Upper lobe of right lung (tissue), 1 donor: ENCODE measurements at regions not wholly inside any gene's neighbourhood (a gene's known extent, or its start where the extent isn't known, plus 50 kb on each side); places are given as distances from the start of the nearest gene placed in this dataset.

Experiments
- ATAC-seq: fragments of 200-7000 bp; cut with Tn5 transposase; one replicate; pipeline ENCODE4 v1.9.1; 2020; ENCODE audit warnings: mild to moderate bottlenecking, moderate library complexity
- DNase-seq: peaks from one replicate; pipeline ENCODE4 v3.0.0-alpha.2; 2020
- H3K27ac ChIP-seq: fragments of 200-600 bp; one replicate; pipeline ENCODE4 v1.8.0; 2022
- H3K27me3 ChIP-seq: fragments of 200-600 bp; one replicate; pipeline ENCODE4 v1.8.0; 2022; ENCODE audit warnings: mild to moderate bottlenecking
- H3K36me3 ChIP-seq: fragments of 200-600 bp; one replicate; pipeline ENCODE4 v1.8.0; 2022
- H3K4me1 ChIP-seq: fragments of 200-600 bp; one replicate; pipeline ENCODE4 v1.8.0; 2022
- H3K4me3 ChIP-seq: fragments of 200-600 bp; one replicate; pipeline ENCODE4 v1.8.0; 2022; ENCODE audit warnings: mild to moderate bottlenecking
- H3K9me3 ChIP-seq: fragments of 200-600 bp; one replicate; pipeline ENCODE4 v1.8.0; 2022
- intact Hi-C: fragments of 100-400 bp; cut with DNase I; formaldehyde crosslinking; loops from one replicate; pipeline ENCODE4 v1.11.0; 2022
- TF ChIP-seq, protein P1 (sequence below): fragments of 200-600 bp; IDR thresholded peaks from one replicate; pipeline ENCODE4 v1.8.0; 2022; ENCODE audit warnings: antibody characterized with exemption
- donor health status: DM: no; HTN: yes; CAD: no; lungs with severe emphysema.

DNA sequence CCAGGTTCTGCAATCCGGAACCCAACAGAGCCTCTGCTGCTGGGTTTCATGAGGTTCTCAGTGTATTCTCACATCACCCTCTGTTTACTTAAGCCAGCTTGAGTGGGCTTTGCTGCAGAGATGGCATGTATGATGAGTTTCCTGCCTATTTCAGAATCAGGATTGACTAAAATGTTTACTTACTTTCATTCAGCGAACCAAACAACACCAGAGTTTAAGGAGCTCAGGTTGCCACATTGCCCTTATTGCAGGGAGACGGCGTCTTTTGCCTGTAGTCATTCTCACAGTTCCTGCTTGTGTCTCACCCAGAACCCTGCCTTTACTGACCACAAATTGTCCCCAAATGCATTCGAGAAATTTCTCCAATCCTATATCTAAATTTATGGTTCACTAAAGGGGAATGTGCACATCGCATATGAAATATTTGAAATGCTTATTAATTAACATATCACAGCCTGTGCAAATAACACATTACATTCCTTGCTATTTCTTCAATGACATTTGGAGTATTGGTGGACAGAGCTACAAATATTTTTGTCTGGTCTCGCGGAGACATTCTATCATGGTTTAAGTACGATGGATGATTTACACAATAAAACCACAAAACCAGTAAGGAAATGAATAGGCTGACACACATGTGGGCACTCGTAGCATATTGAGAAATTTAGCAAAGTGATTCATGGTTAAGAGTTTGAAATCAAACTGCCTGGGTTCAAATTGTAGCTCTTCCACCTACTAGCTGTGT lies 377.2 kb upstream of the CFAP20DC start:
- DNase-seq = no peak
- TF ChIP-seq, protein P1, sequence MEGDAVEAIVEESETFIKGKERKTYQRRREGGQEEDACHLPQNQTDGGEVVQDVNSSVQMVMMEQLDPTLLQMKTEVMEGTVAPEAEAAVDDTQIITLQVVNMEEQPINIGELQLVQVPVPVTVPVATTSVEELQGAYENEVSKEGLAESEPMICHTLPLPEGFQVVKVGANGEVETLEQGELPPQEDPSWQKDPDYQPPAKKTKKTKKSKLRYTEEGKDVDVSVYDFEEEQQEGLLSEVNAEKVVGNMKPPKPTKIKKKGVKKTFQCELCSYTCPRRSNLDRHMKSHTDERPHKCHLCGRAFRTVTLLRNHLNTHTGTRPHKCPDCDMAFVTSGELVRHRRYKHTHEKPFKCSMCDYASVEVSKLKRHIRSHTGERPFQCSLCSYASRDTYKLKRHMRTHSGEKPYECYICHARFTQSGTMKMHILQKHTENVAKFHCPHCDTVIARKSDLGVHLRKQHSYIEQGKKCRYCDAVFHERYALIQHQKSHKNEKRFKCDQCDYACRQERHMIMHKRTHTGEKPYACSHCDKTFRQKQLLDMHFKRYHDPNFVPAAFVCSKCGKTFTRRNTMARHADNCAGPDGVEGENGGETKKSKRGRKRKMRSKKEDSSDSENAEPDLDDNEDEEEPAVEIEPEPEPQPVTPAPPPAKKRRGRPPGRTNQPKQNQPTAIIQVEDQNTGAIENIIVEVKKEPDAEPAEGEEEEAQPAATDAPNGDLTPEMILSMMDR = no peak
- ATAC-seq = peak; percentile 42
- Histone ChIP-seq H3K4me1 (no peaks in the 10 kb centered on the region), H3K27me3 (no peaks in the 10 kb centered on the region), H3K36me3 (no peaks in the 10 kb centered on the region), H3K4me3 (no peak overlapping the region), H3K27ac (no peak overlapping the region), H3K9me3 (no peaks in the 10 kb centered on the region)
- intact Hi-C loops = no loop called here

DNA sequence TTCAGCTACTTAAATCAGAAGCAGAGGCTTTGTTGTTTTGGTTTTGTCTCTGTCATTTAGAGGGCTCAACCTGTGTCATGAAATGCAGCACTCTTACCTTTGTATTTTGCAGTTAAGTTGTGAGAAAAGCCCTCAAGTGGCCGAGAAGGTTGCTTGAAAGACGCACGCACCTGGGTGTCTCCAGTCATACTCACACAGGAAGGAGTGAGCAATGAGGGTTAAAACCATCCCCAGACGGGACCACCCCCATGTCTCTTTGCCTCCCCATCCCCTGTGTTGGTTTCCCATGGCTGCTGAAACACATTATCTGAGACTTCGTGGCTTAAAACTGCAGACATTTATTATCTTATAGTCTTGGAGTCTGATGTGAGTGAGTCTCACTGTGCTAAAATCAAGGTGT lies 376.1 kb upstream of the CFAP20DC start:
- TF ChIP-seq, protein P1 = no peak
- intact Hi-C loops = no loop called here
- no peak overlapping the region for H3K4me3 ChIP-seq
- no peaks in the 10 kb centered on the region for H3K36me3 ChIP-seq
- H3K9me3 ChIP-seq = no peaks in the 10 kb centered on the region
- H3K4me1 ChIP-seq = no peaks in the 10 kb centered on the region
- ATAC-seq (no peak), DNase-seq (no peak)
- no peak overlapping the region for H3K27ac ChIP-seq
- no peaks in the 10 kb centered on the region for H3K27me3 ChIP-seq

DNA sequence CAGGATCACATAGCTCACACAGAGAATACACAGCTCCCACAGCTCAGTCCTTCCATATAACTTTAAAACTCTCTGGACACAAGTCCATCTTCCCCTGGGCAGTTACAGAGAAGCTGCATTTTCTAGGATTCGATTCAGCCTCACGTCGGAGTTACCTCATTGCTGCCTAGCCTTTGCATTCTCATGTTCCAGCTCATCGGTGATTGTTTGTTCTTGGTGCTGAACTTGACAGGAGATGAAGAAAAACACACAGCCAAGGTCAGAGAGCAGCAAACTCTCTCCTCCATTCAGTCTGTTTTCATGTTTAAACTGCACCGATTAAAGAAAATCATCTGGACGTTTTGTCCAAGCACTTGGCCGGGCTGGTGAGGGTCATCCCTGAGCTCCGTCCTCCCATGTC lies 375.5 kb upstream of the CFAP20DC start:
- TF ChIP-seq, protein P1 = no peak
- ATAC-seq (no peak), DNase-seq (no peak)
- no peak overlapping the region for H3K4me3 ChIP-seq
- H3K27ac ChIP-seq = no peak overlapping the region
- H3K27me3 ChIP-seq = no peaks in the 10 kb centered on the region
- intact Hi-C loops = no loop called here
- H3K9me3 ChIP-seq = no peaks in the 10 kb centered on the region
- no peaks in the 10 kb centered on the region for H3K4me1 ChIP-seq
- H3K36me3 ChIP-seq = no peaks in the 10 kb centered on the region

- ATAC-seq = peak; percentile 13
- intact Hi-C loops = no loop called here
Observed at GRCh38 chr3:59424268-59425010, 374.6 kb upstream of the CFAP20DC start.

DNA sequence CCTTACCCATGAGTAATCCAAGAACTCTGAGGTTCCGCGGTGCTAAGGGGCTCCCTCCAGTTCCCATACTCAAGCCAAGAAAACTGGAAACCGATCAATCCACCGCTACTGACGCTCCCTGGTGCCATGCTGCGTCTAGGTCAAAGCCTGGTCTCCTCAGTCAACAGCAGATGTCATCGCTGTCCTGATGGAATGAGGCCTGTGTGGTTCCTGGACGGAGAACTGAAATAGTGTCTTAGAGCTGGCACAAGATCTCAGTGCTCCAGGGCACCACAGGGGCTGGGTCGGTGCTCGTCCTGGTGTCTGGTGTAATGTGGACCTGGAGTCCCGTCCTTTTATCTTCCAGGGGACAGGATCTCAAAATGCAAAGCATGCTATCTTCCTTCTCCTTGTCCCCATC lies 373.9 kb upstream of the CFAP20DC start:
- Histone ChIP-seq H3K36me3 (no peaks in the 10 kb centered on the region), H3K27ac (no peak overlapping the region), H3K4me1 (no peaks in the 10 kb centered on the region), H3K27me3 (no peaks in the 10 kb centered on the region), H3K4me3 (no peak overlapping the region), H3K9me3 (no peaks in the 10 kb centered on the region)
- no peak for ATAC-seq
- intact Hi-C loops = no loop called here
- no peak for DNase-seq
- TF ChIP-seq, protein P1 = no peak

More at GRCh38 chr3:59424268-59425010, 374.6 kb upstream of the CFAP20DC start:
- H3K27ac ChIP-seq = no peak overlapping the region
- H3K4me3 ChIP-seq = no peak overlapping the region
- no peaks in the 10 kb centered on the region for H3K4me1 ChIP-seq
- no peaks in the 10 kb centered on the region for H3K27me3 ChIP-seq
- no peaks in the 10 kb centered on the region for H3K9me3 ChIP-seq
- TF ChIP-seq, protein P1 = no peak
- DNase-seq = no peak
- no peaks in the 10 kb centered on the region for H3K36me3 ChIP-seq
